Kasumi-1 (cell line): ENCODE measurements at regions not wholly inside any gene's neighbourhood (a gene's known extent, or its start where the extent isn't known, plus 50 kb on each side); places are given as distances from the start of the nearest gene placed in this dataset.
A peak's percentile ranks its signal among the peaks of the same experiment; 100 is the strongest.

Experiments
- DNase-seq, 2 experiments: peaks; one replicate each; lab custom pipeline; 2025; lab: John Stamatoyannopoulos, UW

- DNase-seq = no peak
These were observed 238.5 kb upstream of the CSF3R start for GRCh38 chr1:36721261-36721660.

GRCh38 chr1:36717431-36717830, 234.7 kb upstream of the CSF3R start:
- no peak for DNase-seq

- no peak for DNase-seq
These were observed 233.1 kb upstream of the CSF3R start for GRCh38 chr1:36715797-36716196.

- no peak for DNase-seq
These were observed 231.6 kb upstream of the CSF3R start for GRCh38 chr1:36714301-36714700.

GRCh38 chr1:36711480-36711879, 228.8 kb upstream of the CSF3R start:
- no peak for DNase-seq

GRCh38 chr1:36710951-36711350, 228.2 kb upstream of the CSF3R start:
- no peak for DNase-seq

- no peak for DNase-seq
These were observed 227.3 kb upstream of the CSF3R start for GRCh38 chr1:36709869-36710481.

- DNase-seq = no peak
These were observed 225.9 kb upstream of the CSF3R start for GRCh38 chr1:36708587-36708986.

GRCh38 chr1:36707221-36707620, 224.5 kb upstream of the CSF3R start:
- no peak for DNase-seq

GRCh38 chr1:36706416-36706815, 223.7 kb upstream of the CSF3R start:
- no peak for DNase-seq

- no peak for DNase-seq
These were observed 222.9 kb upstream of the CSF3R start for GRCh38 chr1:36705629-36706028.

- DNase-seq = peak; percentile 66 to 80
These were observed 221.0 kb upstream of the CSF3R start for GRCh38 chr1:36703526-36704208.

- no peak for DNase-seq
These were observed 220.2 kb upstream of the CSF3R start for GRCh38 chr1:36702963-36703362.

- DNase-seq = no peak
These were observed 216.6 kb upstream of the CSF3R start for GRCh38 chr1:36699113-36699911.

GRCh38 chr1:36697836-36698605, 215.3 kb upstream of the CSF3R start:
- DNase-seq = no peak

- no peak for DNase-seq
These were observed 213.7 kb upstream of the CSF3R start for GRCh38 chr1:36696261-36696940.

- DNase-seq = no peak
These were observed 210.9 kb upstream of the CSF3R start for GRCh38 chr1:36693603-36694002.

GRCh38 chr1:36693161-36693525, 210.4 kb upstream of the CSF3R start:
- DNase-seq = no peak

GRCh38 chr1:36692465-36693160, 209.9 kb upstream of the CSF3R start:
- no peak for DNase-seq

- no peak for DNase-seq
These were observed 208.7 kb upstream of the CSF3R start for GRCh38 chr1:36691374-36691773.

GRCh38 chr1:36689992-36690391, 207.3 kb upstream of the CSF3R start:
- no peak for DNase-seq
